H1 (cell line): ENCODE measurements at regions not wholly inside any gene's neighbourhood (a gene's known extent, or its start where the extent isn't known, plus 50 kb on each side); places are given as distances from the start of the nearest gene placed in this dataset.

Source experiments
- CTCF ChIA-PET: fragments of 300-600 bp; sonication (Branson Sonifier 250); formaldehyde crosslinking; loops from one replicate; lab custom pipeline; 2021; ENCODE audit not compliant: partially characterized antibody; lab: Charles Lee
- POLR2A ChIA-PET: fragments of 300-600 bp; sonication (Branson Sonifier 250); formaldehyde crosslinking; loops from one replicate; lab custom pipeline; 2021; ENCODE audit warnings: inconsistent platforms; ENCODE audit not compliant: partially characterized antibody; lab: Charles Lee
- DNase-seq, 2 experiments: peaks; one replicate each; pipeline versions ENCODE4 v3.0.0 to v3.0.0-alpha.2; 2010 to 2022; ENCODE audit warnings: low spot score in 2 of 2, low read depth in 1 of 2, mixed read lengths in 1 of 2
- FAIRE-seq: peaks from 2 replicates; lab custom pipeline; 2011; peaks lifted over from hg19 to GRCh38; lab: Jason Lieb, UNC
- H2AFZ ChIP-seq: 2 replicates; pipeline ENCODE4 v1.8.1; 2012; ENCODE audit warnings: low read length, inconsistent platforms
- H2AK5ac ChIP-seq: 2 replicates; pipeline ENCODE4 v1.6.1; 2013; ENCODE audit warnings: low read depth, low read length
- H2BK120ac ChIP-seq: replicated peaks from 2 replicates; pipeline ENCODE3; 2013; ENCODE audit warnings: low read depth, low read length, inconsistent platforms
- H2BK12ac ChIP-seq: 2 replicates; pipeline ENCODE4 v1.6.1; 2013; ENCODE audit warnings: low read depth, low read length
- H2BK15ac ChIP-seq: 2 replicates; pipeline ENCODE4 v1.6.1; 2013; ENCODE audit warnings: low read length
- H2BK20ac ChIP-seq: 2 replicates; pipeline ENCODE4 v1.6.1; 2013; ENCODE audit warnings: low read length
- H2BK5ac ChIP-seq: 2 replicates; pipeline ENCODE4 v1.6.1; 2013; ENCODE audit warnings: low read depth, low read length
- H3K14ac ChIP-seq: 2 replicates; pipeline ENCODE4 v1.6.1; 2013; ENCODE audit warnings: inconsistent platforms; ENCODE audit not compliant: insufficient read length
- H3K18ac ChIP-seq: 2 replicates; pipeline ENCODE4 v1.6.1; 2013; ENCODE audit warnings: low read length; ENCODE audit errors: extremely low read depth
- H3K23ac ChIP-seq: 2 replicates; pipeline ENCODE4 v1.6.1; 2013; ENCODE audit warnings: inconsistent platforms; ENCODE audit not compliant: insufficient read length
- H3K23me2 ChIP-seq: 2 replicates; pipeline ENCODE4 v1.6.1; 2013; ENCODE audit warnings: low read depth, low read length
- H3K27ac ChIP-seq: 2 replicates; pipeline ENCODE4 v1.6.1; 2011; ENCODE audit warnings: low read depth, low read length, inconsistent platforms
- H3K27me3 ChIP-seq, 4 experiments: replicated peaks in 1 of 4; 1 replicate in 1 of 4; 2 replicates in 3 of 4; pipeline versions ENCODE4 v1.6.1 to v1.8.1; 2011 to 2013; ENCODE audit warnings: low read length in 3 of 4, mild to moderate bottlenecking in 3 of 4, inconsistent platforms in 2 of 4, mixed read lengths in 2 of 4, moderate library complexity in 1 of 4; ENCODE audit not compliant: control insufficient read depth in 3 of 4, insufficient read depth in 3 of 4; ENCODE audit errors: extremely low read depth in 1 of 4
- H3K36me3 ChIP-seq, 4 experiments: 2 replicates each; pipeline versions ENCODE4 v1.6.1 to v1.8.1; 2011 to 2013; ENCODE audit warnings: mild to moderate bottlenecking in 4 of 4, low read length in 3 of 4, moderate library complexity in 2 of 4, control low read depth in 1 of 4, inconsistent platforms in 1 of 4; ENCODE audit not compliant: insufficient read depth in 4 of 4, control insufficient read depth in 2 of 4
- H3K4ac ChIP-seq: replicated peaks from 2 replicates; pipeline ENCODE3; 2013; ENCODE audit warnings: low read length, low read depth, mixed read lengths, inconsistent platforms; ENCODE audit not compliant: insufficient read length
- H3K4me1 ChIP-seq, 4 experiments: replicated peaks in 1 of 4; 1 replicate in 1 of 4; 2 replicates in 3 of 4; pipeline versions ENCODE4 v1.6.1 to v1.8.1; 2011 to 2013; ENCODE audit warnings: low read length in 3 of 4, inconsistent platforms in 2 of 4, mixed read lengths in 1 of 4; ENCODE audit not compliant: insufficient read depth in 4 of 4, control insufficient read depth in 3 of 4
- H3K4me2 ChIP-seq, 2 experiments: 2 replicates each; pipeline versions ENCODE4 v1.6.1 to v1.8.1; 2011 to 2013; ENCODE audit warnings: low read depth in 2 of 2, low read length in 2 of 2, control low read depth in 1 of 2, inconsistent platforms in 1 of 2, mild to moderate bottlenecking in 1 of 2; ENCODE audit not compliant: insufficient read depth in 1 of 2
- H3K4me3 ChIP-seq, 4 experiments: fragments of 200-600, 300-600 bp in 1 of 4; sonication (generic), shearing (Covaris generic), sonication (Bioruptor Twin) in 1 of 4; 2 replicates each; pipeline versions ENCODE4 v1.5.1 to v1.8.1; 2011 to 2016; ENCODE audit warnings: low read length in 4 of 4, low read depth in 3 of 4, control low read depth in 2 of 4, inconsistent platforms in 2 of 4, mild to moderate bottlenecking in 2 of 4, mixed read lengths in 1 of 4, moderate library complexity in 1 of 4; ENCODE audit not compliant: insufficient read depth in 2 of 4; ENCODE audit errors: extremely low read depth in 1 of 4
- H3K56ac ChIP-seq: replicated peaks from 2 replicates; pipeline ENCODE3; 2013; ENCODE audit warnings: low read depth, mild to moderate bottlenecking, mixed read lengths, low read length, inconsistent platforms; ENCODE audit not compliant: insufficient read length
- H3K79me1 ChIP-seq: 2 replicates; pipeline ENCODE4 v1.6.1; 2013; ENCODE audit warnings: low read depth, low read length, control low read depth
- H3K79me2 ChIP-seq, 2 experiments: 2 replicates each; pipeline versions ENCODE4 v1.6.1 to v1.8.1; 2012 to 2013; ENCODE audit warnings: low read length in 2 of 2, mild to moderate bottlenecking in 2 of 2, inconsistent platforms in 1 of 2; ENCODE audit not compliant: insufficient read depth in 2 of 2, control insufficient read depth in 1 of 2
- H3K9ac ChIP-seq, 4 experiments: replicated peaks in 1 of 4; 1 replicate in 1 of 4; 2 replicates in 3 of 4; pipeline versions ENCODE4 v1.6.1 to v1.8.1; 2011 to 2013; ENCODE audit warnings: low read depth in 3 of 4, low read length in 3 of 4, control low read depth in 2 of 4, mild to moderate bottlenecking in 2 of 4, moderate library complexity in 2 of 4, inconsistent platforms in 1 of 4; ENCODE audit errors: extremely low read depth in 1 of 4
- H3K9me3 ChIP-seq, 2 experiments: 2 replicates each; pipeline versions ENCODE4 v1.6.1 to v1.8.1; 2012 to 2013; ENCODE audit warnings: mild to moderate bottlenecking in 2 of 2, moderate library complexity in 2 of 2, control low read depth in 1 of 2, inconsistent platforms in 1 of 2, low read depth in 1 of 2, low read length in 1 of 2, mixed read lengths in 1 of 2; ENCODE audit not compliant: insufficient read depth in 2 of 2
- H4K20me1 ChIP-seq, 2 experiments: replicated peaks in 1 of 2; 2 replicates each; pipeline versions ENCODE3 to v1.8.1; 2011 to 2013; ENCODE audit warnings: inconsistent platforms in 2 of 2, low read length in 2 of 2, mild to moderate bottlenecking in 1 of 2; ENCODE audit not compliant: insufficient read depth in 2 of 2, control insufficient read depth in 1 of 2
- H4K5ac ChIP-seq: 2 replicates; pipeline ENCODE4 v1.6.1; 2013; ENCODE audit warnings: low read length, low read depth, mixed read lengths, inconsistent platforms; ENCODE audit not compliant: insufficient read length
- H4K8ac ChIP-seq: 2 replicates; pipeline ENCODE4 v1.8.0; 2013; ENCODE audit warnings: mild to moderate bottlenecking, moderate library complexity, low read length, inconsistent platforms; ENCODE audit not compliant: insufficient read depth; ENCODE audit errors: extremely low read depth
- H4K91ac ChIP-seq: replicated peaks from 2 replicates; pipeline ENCODE3; 2013; ENCODE audit warnings: low read length, mixed read lengths, inconsistent platforms; ENCODE audit not compliant: insufficient read length
- CHD2 ChIP-seq: IDR thresholded peaks from 2 replicates; pipeline ENCODE4 v1.6.1; 2012; ENCODE audit warnings: low read length, improper control_type of control experiment
- EP300 ChIP-seq, 2 experiments: IDR thresholded peaks; 1 replicate in 1 of 2; 2 replicates in 1 of 2; pipeline ENCODE4 v1.6.1; 2011 to 2012; ENCODE audit warnings: low read depth in 2 of 2, low read length in 2 of 2, mild to moderate bottlenecking in 2 of 2, borderline replicate concordance in 1 of 2, inconsistent platforms in 1 of 2, moderate library complexity in 1 of 2
- GABPA ChIP-seq: IDR thresholded peaks from 2 replicates; pipeline ENCODE4 v1.6.1; 2011; ENCODE audit warnings: mild to moderate bottlenecking, low read length, moderate library complexity, borderline replicate concordance; ENCODE audit not compliant: insufficient read depth
- GTF2F1 ChIP-seq: IDR thresholded peaks from 2 replicates; pipeline ENCODE4 v1.6.1; 2012; ENCODE audit warnings: low read depth, low read length, improper control_type of control experiment, borderline replicate concordance
- JUN ChIP-seq: IDR thresholded peaks from 2 replicates; pipeline ENCODE4 v1.6.1; 2011; ENCODE audit warnings: low read depth, mild to moderate bottlenecking, improper control_type of control experiment, low read length
- KDM5A ChIP-seq: fragments of 200-600 bp; IDR thresholded peaks from 2 replicates; pipeline ENCODE4 v1.7.1; 2012; ENCODE audit warnings: mild to moderate bottlenecking, low read length, inconsistent platforms, mixed read lengths
- MAFK ChIP-seq: IDR thresholded peaks from 2 replicates; pipeline ENCODE4 v1.6.1; 2012; ENCODE audit warnings: low read depth, mild to moderate bottlenecking, improper control_type of control experiment, low read length
- SIN3A ChIP-seq, 2 experiments: IDR thresholded peaks in 1 of 2; conservative IDR thresholded peaks in 1 of 2; 2 replicates each; pipeline ENCODE4 v1.6.1; 2011 to 2012; ENCODE audit warnings: low read length in 2 of 2, improper control_type of control experiment in 1 of 2, low read depth in 1 of 2, mild to moderate bottlenecking in 1 of 2
- SRF ChIP-seq: IDR thresholded peaks from 2 replicates; pipeline ENCODE4 v1.6.1; 2011; ENCODE audit warnings: mild to moderate bottlenecking, low read depth, low read length, moderate library complexity
- TBP ChIP-seq: IDR thresholded peaks from 2 replicates; pipeline ENCODE4 v1.6.1; 2011; ENCODE audit warnings: low read depth, low read length, improper control_type of control experiment
- TEAD4 ChIP-seq: IDR thresholded peaks from 2 replicates; pipeline ENCODE4 v1.6.1; 2012; ENCODE audit warnings: low read depth, low read length, inconsistent platforms, mixed read lengths
- YY1 ChIP-seq: IDR thresholded peaks from 2 replicates; pipeline ENCODE4 v1.6.1; 2011; ENCODE audit warnings: low read depth, mild to moderate bottlenecking, low read length
- TF ChIP-seq, protein P1 (sequence below), 3 experiments: IDR thresholded peaks; 1 replicate in 2 of 3; 2 replicates in 1 of 3; pipeline versions ENCODE4 v1.5.1 to v1.6.1; 2011; ENCODE audit warnings: low read length in 3 of 3, mild to moderate bottlenecking in 3 of 3, inconsistent platforms in 2 of 3, low read depth in 1 of 3, moderate library complexity in 1 of 3; ENCODE audit not compliant: insufficient read depth in 1 of 3; ENCODE audit errors: control extremely low read depth in 1 of 3

DNA sequence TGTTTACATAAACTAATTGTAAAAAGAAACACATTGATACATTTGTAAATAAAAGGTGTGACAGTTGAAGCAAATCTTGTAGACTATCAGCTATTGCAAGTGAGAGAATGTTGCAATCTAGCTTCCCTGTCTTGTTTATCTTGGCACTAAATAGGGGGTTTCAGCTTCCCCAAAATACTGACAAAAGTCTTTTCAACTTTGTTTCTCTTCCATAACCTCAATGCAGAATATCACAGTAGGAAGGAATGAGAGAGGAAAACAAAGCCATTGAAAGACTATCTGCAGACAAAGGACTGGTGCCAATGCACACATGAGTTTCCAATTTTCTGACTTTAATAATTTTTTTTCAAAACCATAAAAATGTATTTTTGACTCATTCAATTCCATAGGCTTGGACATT lies 886.2 kb upstream of the MGAT4C start:
- Histone ChIP-seq H3K14ac (no peak overlapping the region), H3K4me2 (no peak overlapping the region), H3K79me2 (no peaks in the 10 kb centered on the region), H4K20me1 (no peaks in the 10 kb centered on the region), H3K27ac (no peak overlapping the region), H3K27me3 (peaks cover 0 to 1% (median 0%) of the 10 kb centered on the region in 4 experiments; a peak in 1 of 7 replicates), H4K8ac (no peak overlapping the region), H4K5ac (no peak overlapping the region), H3K23me2 (no peaks in the 10 kb centered on the region), H3K56ac (no peak overlapping the region), H3K36me3 (no peaks in the 10 kb centered on the region), H3K23ac (no peak overlapping the region), H3K9ac (no peak overlapping the region), H2BK120ac (no peak overlapping the region), H3K79me1 (no peaks in the 10 kb centered on the region), H3K9me3 (0 out of 4 replicates have a peak, but pooled peaks cover 0 to 3% of the 10 kb centered on the region in 2 experiments), H2BK12ac (no peak overlapping the region), H2AK5ac (no peak overlapping the region), H3K4me3 (no peak overlapping the region), H2BK20ac (no peak overlapping the region), H2AFZ (no peak overlapping the region), H3K4ac (no peak overlapping the region), H2BK15ac (no peak overlapping the region), H4K91ac (no peak overlapping the region), H2BK5ac (no peak overlapping the region), H3K4me1 (peaks cover 0 to 3% (median 0%) of the 10 kb centered on the region in 4 experiments; a peak in 1 of 7 replicates), H3K18ac (no peak overlapping the region)
- FAIRE-seq, result no peak
- POLR2A ChIA-PET, result no interaction called here
- CTCF ChIA-PET, result interaction anchor here (1.2 kb wide), 1 partner anchor 8 kb away, joined by 4 read pairs; no protein-coding TSS in a partner anchor
- DNase-seq, result no peak
- TF ChIP-seq TBP, result no peak
- no peak for TF ChIP-seq KDM5A
- TF ChIP-seq YY1, result no peak
- no peak for TF ChIP-seq EP300 (IDR thresholded peaks at IDR 0.05; ENCODE audit: borderline replicate concordance in 1 of 2, low read depth in 2 of 2, low read length in 2 of 2)
- TF ChIP-seq, protein P1, sequence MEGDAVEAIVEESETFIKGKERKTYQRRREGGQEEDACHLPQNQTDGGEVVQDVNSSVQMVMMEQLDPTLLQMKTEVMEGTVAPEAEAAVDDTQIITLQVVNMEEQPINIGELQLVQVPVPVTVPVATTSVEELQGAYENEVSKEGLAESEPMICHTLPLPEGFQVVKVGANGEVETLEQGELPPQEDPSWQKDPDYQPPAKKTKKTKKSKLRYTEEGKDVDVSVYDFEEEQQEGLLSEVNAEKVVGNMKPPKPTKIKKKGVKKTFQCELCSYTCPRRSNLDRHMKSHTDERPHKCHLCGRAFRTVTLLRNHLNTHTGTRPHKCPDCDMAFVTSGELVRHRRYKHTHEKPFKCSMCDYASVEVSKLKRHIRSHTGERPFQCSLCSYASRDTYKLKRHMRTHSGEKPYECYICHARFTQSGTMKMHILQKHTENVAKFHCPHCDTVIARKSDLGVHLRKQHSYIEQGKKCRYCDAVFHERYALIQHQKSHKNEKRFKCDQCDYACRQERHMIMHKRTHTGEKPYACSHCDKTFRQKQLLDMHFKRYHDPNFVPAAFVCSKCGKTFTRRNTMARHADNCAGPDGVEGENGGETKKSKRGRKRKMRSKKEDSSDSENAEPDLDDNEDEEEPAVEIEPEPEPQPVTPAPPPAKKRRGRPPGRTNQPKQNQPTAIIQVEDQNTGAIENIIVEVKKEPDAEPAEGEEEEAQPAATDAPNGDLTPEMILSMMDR (IDR thresholded peaks at IDR 0.05; ENCODE audit: control extremely low read depth in 1 of 3, insufficient read depth in 1 of 3, low read depth in 1 of 3, low read length in 3 of 3), result no peak
- TF ChIP-seq SIN3A (conservative IDR thresholded peaks at IDR 0.05 in 1 of 2, IDR thresholded peaks at IDR 0.05 in 1 of 2; ENCODE audit: low read depth in 1 of 2, low read length in 2 of 2), result no peak
- no peak for TF ChIP-seq SRF
- no peak for TF ChIP-seq JUN
- TF ChIP-seq GABPA, result no peak
- TF ChIP-seq TEAD4, result no peak
- TF ChIP-seq GTF2F1, result no peak
- no peak for TF ChIP-seq CHD2
- no peak for TF ChIP-seq MAFK
